Endodermal cell (in vitro differentiated cells): ENCODE measurements at regions not wholly inside any gene's neighbourhood (a gene's known extent, or its start where the extent isn't known, plus 50 kb on each side); places are given as distances from the start of the nearest gene placed in this dataset.

Experiments used
- DNase-seq: peaks from one replicate; pipeline ENCODE4 v3.0.0-alpha.2; 2017
- H3K27ac ChIP-seq: 2 replicates; pipeline ENCODE4 v1.5.1; 2013; ENCODE audit warnings: mild to moderate bottlenecking, low read depth, low read length, moderate library complexity
- H3K27me3 ChIP-seq: 2 replicates; pipeline ENCODE4 v1.6.1; 2013; ENCODE audit warnings: mild to moderate bottlenecking, low read length, moderate library complexity; ENCODE audit not compliant: insufficient read depth, control insufficient read depth, poor library complexity, severe bottlenecking
- H3K36me3 ChIP-seq: 2 replicates; pipeline ENCODE4 v1.7.0; 2013; ENCODE audit warnings: mild to moderate bottlenecking, low read length, moderate library complexity; ENCODE audit not compliant: control insufficient read depth, insufficient read depth
- H3K4me1 ChIP-seq: one replicate; pipeline ENCODE4 v1.7.0; 2013; ENCODE audit warnings: low read length; ENCODE audit not compliant: control insufficient read depth, insufficient read depth
- H3K4me3 ChIP-seq: 2 replicates; pipeline ENCODE4 v1.5.1; 2013; ENCODE audit warnings: mild to moderate bottlenecking, low read length, moderate library complexity
- H3K9ac ChIP-seq: 2 replicates; pipeline ENCODE4 v1.6.1; 2013; ENCODE audit warnings: mild to moderate bottlenecking, low read length, moderate library complexity; ENCODE audit not compliant: poor library complexity, severe bottlenecking; ENCODE audit errors: extremely low read depth
- H3K9me3 ChIP-seq: 2 replicates; pipeline ENCODE4 v1.6.1; 2013; ENCODE audit warnings: mild to moderate bottlenecking, low read length, moderate library complexity; ENCODE audit not compliant: control insufficient read depth
- H3K27ac Mint-ChIP-seq: 2 replicates; pipeline ENCODE4 v1.8.0; 2020; ENCODE audit warnings: mixed read lengths
- H3K27me3 Mint-ChIP-seq: 2 replicates; pipeline ENCODE4 v1.8.0; 2021; ENCODE audit warnings: mild to moderate bottlenecking, mixed read lengths; ENCODE audit not compliant: insufficient read depth
- H3K36me3 Mint-ChIP-seq: 2 replicates; pipeline ENCODE4 v1.8.0; 2020; ENCODE audit warnings: low read depth, mixed read lengths
- H3K4me1 Mint-ChIP-seq: 2 replicates; pipeline ENCODE4 v1.8.0; 2020; ENCODE audit warnings: mixed read lengths
- H3K4me3 Mint-ChIP-seq: 2 replicates; pipeline ENCODE4 v1.8.0; 2020; ENCODE audit warnings: mild to moderate bottlenecking, moderate library complexity, mixed read lengths
- H3K9me3 Mint-ChIP-seq: 2 replicates; pipeline ENCODE4 v1.8.0; 2020; ENCODE audit warnings: mild to moderate bottlenecking, mixed read lengths
- CTCF ChIP-seq: fragments of 200-600 bp; sonication (generic); conservative IDR thresholded peaks from 2 replicates; pipeline ENCODE4 v1.5.0; 2021; ENCODE audit warnings: antibody characterized with exemption, mild to moderate bottlenecking
- whole genome bisulfite sequencing, 2 experiments: methylation state at CpG; one replicate each; pipeline versions ENCODE4 v1.1.5 to v1.1.7; 2013; ENCODE audit warnings: missing lambda C conversion rate in 2 of 2, mixed read lengths in 1 of 2; ENCODE audit not compliant: insufficient coverage in 1 of 2, insufficient read length in 1 of 2; 5-methylcytosine and 5-hydroxymethylcytosine counted together

- Histone ChIP-seq H3K9me3 (no peaks in the 10 kb centered on the region), H3K4me1 (no peaks in the 10 kb centered on the region), H3K4me3 (no peak overlapping the region), H3K9ac (no peak overlapping the region), H3K27me3 (no peaks in the 10 kb centered on the region), H3K36me3 (no peaks in the 10 kb centered on the region), H3K27ac (no peak overlapping the region)
- no peaks in the 10 kb centered on the region for H3K36me3 Mint-ChIP-seq
- no peak overlapping the region for H3K4me3 Mint-ChIP-seq
- no peaks in the 10 kb centered on the region for H3K9me3 Mint-ChIP-seq
- DNase-seq: no peak
- WGBS, 2 experiments: 90 to 97% methylated on average over 3 to 4 of the region's 4 CpGs
- TF ChIP-seq CTCF: no peak
- no peak overlapping the region for H3K27ac Mint-ChIP-seq
- H3K4me1 Mint-ChIP-seq: peaks cover 11% of the 10 kb centered on the region
- H3K27me3 Mint-ChIP-seq: peaks cover 13% of the 10 kb centered on the region
Observed at GRCh38 chr12:65619018-65619417, 205.3 kb upstream of the HMGA2 start.

GRCh38 chr12:65620046-65620445 lies 204.2 kb upstream of the HMGA2 start:
- H3K27ac ChIP-seq: no peak overlapping the region
- H3K27me3 ChIP-seq: no peaks in the 10 kb centered on the region
- no peak for DNase-seq
- H3K4me3 ChIP-seq: no peak overlapping the region
- no peak overlapping the region for H3K27ac Mint-ChIP-seq
- H3K9me3 Mint-ChIP-seq: no peaks in the 10 kb centered on the region
- H3K4me1 Mint-ChIP-seq: peaks cover 11% of the 10 kb centered on the region
- H3K9me3 ChIP-seq: no peaks in the 10 kb centered on the region
- H3K4me1 ChIP-seq: no peaks in the 10 kb centered on the region
- 96 to 100% methylated on average over 1 of the region's 1 CpG for WGBS, 2 experiments
- no peak overlapping the region for H3K9ac ChIP-seq
- no peak overlapping the region for H3K4me3 Mint-ChIP-seq
- TF ChIP-seq CTCF: no peak
- peaks cover 9% of the 10 kb centered on the region for H3K27me3 Mint-ChIP-seq
- no peaks in the 10 kb centered on the region for H3K36me3 ChIP-seq
- no peaks in the 10 kb centered on the region for H3K36me3 Mint-ChIP-seq

GRCh38 chr12:65622056-65622455 lies 202.2 kb upstream of the HMGA2 start:
- H3K27ac Mint-ChIP-seq: no peak overlapping the region
- peaks cover 11% of the 10 kb centered on the region for H3K4me1 Mint-ChIP-seq
- no peaks in the 10 kb centered on the region for H3K4me1 ChIP-seq
- H3K9me3 Mint-ChIP-seq: no peaks in the 10 kb centered on the region
- H3K9ac ChIP-seq: no peak overlapping the region
- no peak overlapping the region for H3K27ac ChIP-seq
- H3K4me3 ChIP-seq: no peak overlapping the region
- no peaks in the 10 kb centered on the region for H3K27me3 Mint-ChIP-seq
- no peak for TF ChIP-seq CTCF
- H3K4me3 Mint-ChIP-seq: no peak overlapping the region
- 95 to 96% methylated on average over 2 to 6 of the region's 6 CpGs for WGBS, 2 experiments
- H3K27me3 ChIP-seq: no peaks in the 10 kb centered on the region
- no peaks in the 10 kb centered on the region for H3K36me3 ChIP-seq
- H3K36me3 Mint-ChIP-seq: no peaks in the 10 kb centered on the region
- no peak for DNase-seq
- H3K9me3 ChIP-seq: no peaks in the 10 kb centered on the region
